GM21825 (cell line): ENCODE measurements at regions not wholly inside any gene's neighbourhood (a gene's known extent, or its start where the extent isn't known, plus 50 kb on each side); places are given as distances from the start of the nearest gene placed in this dataset.

Experiments used
- ATAC-seq: cut with Tn5 transposase; IDR thresholded peaks from one replicate; pipeline ENCODE4 v1.9.1; 2021; ENCODE audit warnings: mild to moderate bottlenecking, moderate library complexity; ENCODE audit not compliant: unreplicated experiment

GRCh38 chr6:108751851-108752732 is 96.1 kb upstream of the ARMC2 start:
- no peak for ATAC-seq

- no peak for ATAC-seq
These were observed 95.3 kb upstream of the ARMC2 start for GRCh38 chr6:108752733-108753590.

GRCh38 chr6:108755257-108756240 is 92.7 kb upstream of the ARMC2 start:
- ATAC-seq = no peak

GRCh38 chr6:108757357-108757756 is 90.9 kb upstream of the ARMC2 start:
- no peak for ATAC-seq

GRCh38 chr6:108758884-108759283 is 89.3 kb upstream of the ARMC2 start:
- ATAC-seq = no peak

- ATAC-seq = no peak
These were observed 87.8 kb upstream of the ARMC2 start for GRCh38 chr6:108760126-108761050.

GRCh38 chr6:108762394-108762793 is 85.8 kb upstream of the ARMC2 start:
- no peak for ATAC-seq

DNA sequence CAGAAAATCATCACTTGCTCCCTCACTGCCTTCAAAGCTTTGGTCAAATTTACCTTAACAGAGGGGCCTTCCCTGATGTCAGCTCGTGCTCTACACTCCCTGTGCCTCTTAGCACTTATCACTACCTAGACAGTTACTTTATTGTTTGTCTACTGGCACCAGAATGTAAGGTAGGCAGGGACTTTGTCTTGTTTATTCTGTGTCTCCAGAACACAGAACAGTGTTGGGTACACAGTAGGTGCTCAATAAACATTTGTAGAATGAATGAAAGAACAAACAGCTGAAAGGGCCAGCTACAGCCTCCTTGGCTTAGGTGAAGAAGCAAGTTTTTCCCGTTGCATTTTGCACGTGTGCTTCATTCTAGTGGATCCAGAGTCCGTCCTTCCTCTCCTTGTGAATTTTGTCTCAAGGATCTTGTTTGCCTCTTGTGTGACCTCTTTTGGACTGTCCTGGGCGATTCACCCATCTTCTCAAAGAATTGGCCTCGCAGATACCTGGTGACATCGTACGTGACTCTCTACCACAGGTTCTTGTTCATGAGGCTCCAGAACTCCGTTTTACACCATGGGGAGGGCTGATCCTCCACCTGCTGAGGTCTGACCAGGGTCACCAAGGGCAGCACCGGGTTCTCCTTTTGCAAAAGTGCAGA is 84.2 kb upstream of the ARMC2 start:
- ATAC-seq = no peak

GRCh38 chr6:108764580-108764950 is 83.7 kb upstream of the ARMC2 start:
- ATAC-seq = no peak

- no peak for ATAC-seq
These were observed 82.7 kb upstream of the ARMC2 start for GRCh38 chr6:108765495-108765894.

DNA sequence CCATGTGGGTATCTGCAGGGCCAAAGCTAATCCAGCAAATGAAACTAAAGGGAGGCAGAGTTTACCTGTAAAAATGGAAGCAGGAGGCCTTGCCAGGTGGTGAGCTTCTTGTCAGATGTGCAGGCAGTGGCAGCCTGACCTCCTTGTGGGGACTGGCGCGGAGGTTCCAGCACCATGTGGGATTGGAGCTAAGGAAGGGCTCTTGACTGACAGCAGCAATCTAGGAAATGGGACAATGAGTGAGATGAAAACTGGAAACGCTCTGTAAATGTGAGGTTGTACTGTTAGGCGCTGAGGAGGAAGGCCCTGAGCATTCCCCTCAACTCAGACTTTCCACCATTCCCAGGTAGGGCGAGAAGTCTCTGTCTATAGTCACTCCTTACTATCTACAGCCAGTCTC is 81.8 kb upstream of the ARMC2 start:
- no peak for ATAC-seq

- no peak for ATAC-seq
These were observed 81.3 kb upstream of the ARMC2 start for GRCh38 chr6:108766886-108767285.

DNA sequence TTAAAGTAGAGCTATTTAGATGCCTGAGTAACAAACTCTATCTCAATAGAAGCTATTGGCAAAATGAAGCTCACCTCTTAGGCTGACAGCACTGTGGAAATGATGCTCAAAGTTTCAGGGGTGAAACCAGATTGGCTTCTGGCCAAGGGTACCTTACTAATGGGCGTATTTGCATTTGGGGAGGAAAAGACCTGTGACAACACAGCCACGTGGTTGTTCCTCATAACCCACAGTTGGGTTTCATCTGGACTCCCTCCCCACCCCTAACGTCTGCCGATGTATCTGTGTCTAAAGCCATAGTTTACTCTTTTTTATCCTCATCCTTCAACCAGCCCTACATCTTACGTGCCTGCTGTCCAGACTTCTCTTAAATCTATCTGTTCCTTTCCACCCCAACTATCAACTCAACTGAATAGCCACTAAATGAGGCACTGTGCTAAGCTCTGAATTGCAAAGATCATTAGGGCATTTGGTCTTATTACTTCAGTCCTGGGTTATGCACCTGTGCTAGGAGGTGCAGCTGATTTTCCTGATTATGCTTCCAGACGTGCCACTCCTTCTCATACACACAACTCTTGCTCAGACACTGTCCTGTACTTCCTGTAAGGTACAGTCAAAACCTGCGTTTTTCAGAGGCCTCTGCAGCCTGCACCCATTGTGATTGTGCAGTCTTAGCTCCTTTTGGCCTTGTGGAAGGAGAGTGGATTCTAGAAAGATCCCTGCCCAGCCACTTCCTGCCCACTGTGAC is 80.6 kb upstream of the ARMC2 start:
- no peak for ATAC-seq

DNA sequence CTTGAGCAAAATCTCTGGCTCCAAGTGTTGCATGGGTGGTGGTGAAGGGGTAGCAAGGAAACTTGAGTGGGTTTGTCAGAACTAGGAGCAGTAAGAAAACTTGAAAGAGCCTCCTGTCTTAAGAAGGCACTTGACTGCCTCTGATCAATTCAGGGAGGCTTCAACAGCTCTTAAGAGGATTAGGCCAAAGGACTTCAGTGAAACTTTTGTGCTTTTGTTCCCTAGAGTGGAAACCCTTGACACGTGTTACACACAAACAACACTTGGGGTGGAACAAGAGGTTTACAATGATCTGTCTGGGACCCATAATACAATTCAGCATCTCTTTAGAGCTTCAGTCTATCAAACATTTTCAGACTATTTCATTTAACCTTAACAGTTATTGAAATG is 80.1 kb upstream of the ARMC2 start:
- no peak for ATAC-seq

DNA sequence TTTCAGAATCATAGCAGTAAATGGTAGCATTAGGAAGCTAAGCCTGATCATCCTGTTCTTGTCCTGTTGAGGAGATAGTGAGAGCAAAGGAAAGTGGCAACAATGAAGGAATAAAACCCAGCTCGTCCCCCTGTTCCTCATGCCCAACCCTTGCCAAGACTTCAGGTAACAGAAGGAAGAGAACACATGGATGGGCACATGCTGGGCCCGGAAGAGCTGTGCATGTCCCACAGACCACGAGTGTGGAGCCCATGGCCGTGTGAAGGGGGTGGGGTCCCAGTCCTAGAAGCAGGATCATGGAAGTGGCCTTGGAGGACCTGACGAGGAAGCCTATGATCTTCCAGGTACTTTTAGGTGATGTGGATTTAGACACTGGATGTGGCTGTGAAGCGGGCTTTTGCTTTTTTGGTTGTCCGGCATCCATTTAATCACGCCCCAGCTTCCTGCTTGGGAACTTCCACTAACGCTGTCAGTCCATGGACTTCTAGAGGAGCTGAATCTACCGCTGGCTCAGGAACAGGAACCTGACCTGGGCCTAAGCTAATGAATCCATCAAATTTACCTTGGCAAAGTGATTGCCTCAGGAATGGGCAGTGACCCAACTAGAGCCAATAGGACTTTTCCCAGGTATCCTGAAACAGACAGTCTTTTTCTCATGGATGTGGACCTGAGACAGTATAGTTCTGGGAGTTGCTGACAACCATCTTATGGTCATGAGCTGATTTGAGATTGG is 79.3 kb upstream of the ARMC2 start:
- ATAC-seq = no peak

GRCh38 chr6:108771421-108771820 is 76.8 kb upstream of the ARMC2 start:
- no peak for ATAC-seq

- ATAC-seq = no peak
These were observed 73.7 kb upstream of the ARMC2 start for GRCh38 chr6:108774555-108774954.

GRCh38 chr6:108777536-108777935 is 70.7 kb upstream of the ARMC2 start:
- no peak for ATAC-seq
